OCI-LY3 (cell line): ENCODE measurements at regions not wholly inside any gene's neighbourhood (a gene's known extent, or its start where the extent isn't known, plus 50 kb on each side); places are given as distances from the start of the nearest gene placed in this dataset.

Experiments
- CTCF ChIP-seq: fragments of 200-600, 300-600 bp; sonication (generic); IDR thresholded peaks from 2 replicates; pipeline ENCODE4 v1.5.1; 2014; ENCODE audit warnings: antibody characterized with exemption, low read length, low read depth
- EZH2phosphoT487 ChIP-seq: fragments of 200-600 bp; shearing (Covaris generic); IDR thresholded peaks from 2 replicates; pipeline ENCODE4 v1.6.1; 2018; ENCODE audit warnings: antibody characterized with exemption, mixed run types, low read depth

DNA sequence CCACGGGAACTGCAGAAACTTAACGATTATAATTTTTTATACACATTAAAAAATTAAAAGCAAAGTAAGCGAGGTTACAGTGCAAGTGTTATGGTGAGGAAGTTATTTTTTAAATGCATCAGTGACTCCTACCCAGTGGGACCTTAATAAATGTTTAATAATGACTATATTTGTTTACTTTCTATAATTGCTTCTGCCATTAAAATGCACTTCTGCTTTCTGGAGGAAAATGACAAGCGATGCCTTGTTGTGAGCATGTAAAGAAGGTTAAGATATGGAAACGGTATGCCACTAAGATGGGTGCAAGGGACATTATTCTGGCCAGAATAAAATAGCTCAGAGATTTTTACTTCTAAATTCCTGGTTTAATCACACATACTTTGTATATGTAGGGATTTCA, 252.1 kb downstream of the CDH11 start:
- TF ChIP-seq CTCF (no peak), EZH2phosphoT487 (no peak)
